RPMI8226 (cell line): ENCODE measurements at regions not wholly inside any gene's neighbourhood (a gene's known extent, or its start where the extent isn't known, plus 50 kb on each side); places are given as distances from the start of the nearest gene placed in this dataset.

Experiments
- DNase-seq: peaks from one replicate; pipeline ENCODE4 v3.0.0-alpha.2; 2015

GRCh38 chr6:120620900-120621299, 713.4 kb downstream of the TBC1D32 start:
- no peak for DNase-seq

DNA sequence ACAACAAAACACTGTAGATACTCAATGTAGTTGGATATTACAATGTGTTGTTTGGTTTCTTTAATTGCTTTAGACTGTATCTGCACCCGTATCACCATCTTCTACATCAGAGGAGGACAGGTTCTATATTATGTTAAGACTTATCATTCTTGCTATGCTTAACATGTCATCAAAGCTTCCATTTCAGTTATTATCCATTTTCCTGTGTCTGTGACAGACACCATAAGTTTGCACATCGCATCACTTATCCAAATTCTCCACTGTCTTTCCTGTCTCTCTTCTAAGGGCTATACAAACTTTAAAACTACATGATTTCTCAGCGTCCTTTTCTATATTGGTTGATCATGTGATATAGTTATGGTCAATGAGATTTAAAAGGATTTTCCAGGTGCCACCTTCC, 719.0 kb downstream of the TBC1D32 start:
- DNase-seq, result no peak

DNA sequence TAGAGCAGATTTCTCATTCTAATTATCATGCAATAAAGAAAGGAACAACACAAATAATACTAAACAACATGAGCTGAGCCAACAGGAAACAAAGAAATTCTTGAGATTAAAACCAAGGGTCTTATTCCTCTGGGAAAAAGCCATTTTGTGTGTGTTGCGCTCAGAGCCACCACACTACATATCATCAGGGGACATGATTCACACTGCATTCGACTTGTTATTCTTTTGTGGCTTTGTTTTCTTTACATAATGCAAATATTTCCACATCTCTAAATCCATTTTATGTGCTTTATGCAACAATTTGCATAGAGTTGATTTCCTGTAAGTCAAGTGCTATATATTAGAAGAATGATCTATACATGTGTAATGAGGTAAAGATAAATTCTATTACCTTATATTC, 719.6 kb downstream of the TBC1D32 start:
- DNase-seq, result no peak

DNA sequence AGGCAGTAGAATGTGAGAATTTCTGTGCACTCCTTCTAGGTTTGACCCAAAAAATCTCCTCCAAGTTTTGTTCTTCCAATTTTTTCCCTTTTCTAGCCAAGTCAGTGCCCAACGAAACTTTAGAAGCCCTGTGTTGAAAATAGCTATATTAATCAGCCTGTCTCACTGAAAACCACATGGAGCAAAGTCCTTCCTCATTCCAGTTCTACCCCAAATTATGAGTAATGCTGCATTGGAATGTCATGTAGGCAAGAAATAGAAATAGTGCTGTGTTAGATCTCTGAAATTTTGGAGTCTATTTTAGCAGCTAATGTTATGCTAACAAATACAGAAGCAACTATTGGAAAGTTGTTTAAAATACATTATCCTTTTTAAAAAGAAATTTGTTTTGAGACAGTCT, 725.5 kb downstream of the TBC1D32 start:
- no peak for DNase-seq

GRCh38 chr6:120606743-120607142, 727.5 kb downstream of the TBC1D32 start:
- no peak for DNase-seq

DNA sequence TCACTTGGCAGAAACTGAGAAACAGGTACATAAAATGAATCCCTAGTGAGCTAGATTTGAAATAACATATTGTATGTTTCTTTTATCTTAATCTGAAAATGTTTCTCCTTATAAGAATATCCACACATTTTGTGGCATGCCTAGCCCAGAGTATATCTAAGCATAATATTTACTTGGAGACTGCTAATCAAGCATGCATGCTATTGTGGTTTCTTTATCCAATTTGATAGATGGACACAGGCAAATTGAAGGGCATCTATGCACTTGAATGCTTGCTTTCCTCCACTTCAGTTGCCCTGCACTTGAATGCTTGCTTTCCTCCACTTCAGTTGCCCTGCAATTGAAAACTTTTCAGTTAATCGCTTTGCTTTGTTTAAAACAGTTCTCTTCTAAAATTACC, 729.8 kb downstream of the TBC1D32 start:
- DNase-seq, result no peak

- DNase-seq, result no peak
Measured at GRCh38 chr6:120590611-120591010, 743.7 kb downstream of the TBC1D32 start.

GRCh38 chr6:120588424-120588823, 745.9 kb downstream of the TBC1D32 start:
- DNase-seq, result no peak

- no peak for DNase-seq
Measured at GRCh38 chr6:120587381-120587780, 746.9 kb downstream of the TBC1D32 start.

DNA sequence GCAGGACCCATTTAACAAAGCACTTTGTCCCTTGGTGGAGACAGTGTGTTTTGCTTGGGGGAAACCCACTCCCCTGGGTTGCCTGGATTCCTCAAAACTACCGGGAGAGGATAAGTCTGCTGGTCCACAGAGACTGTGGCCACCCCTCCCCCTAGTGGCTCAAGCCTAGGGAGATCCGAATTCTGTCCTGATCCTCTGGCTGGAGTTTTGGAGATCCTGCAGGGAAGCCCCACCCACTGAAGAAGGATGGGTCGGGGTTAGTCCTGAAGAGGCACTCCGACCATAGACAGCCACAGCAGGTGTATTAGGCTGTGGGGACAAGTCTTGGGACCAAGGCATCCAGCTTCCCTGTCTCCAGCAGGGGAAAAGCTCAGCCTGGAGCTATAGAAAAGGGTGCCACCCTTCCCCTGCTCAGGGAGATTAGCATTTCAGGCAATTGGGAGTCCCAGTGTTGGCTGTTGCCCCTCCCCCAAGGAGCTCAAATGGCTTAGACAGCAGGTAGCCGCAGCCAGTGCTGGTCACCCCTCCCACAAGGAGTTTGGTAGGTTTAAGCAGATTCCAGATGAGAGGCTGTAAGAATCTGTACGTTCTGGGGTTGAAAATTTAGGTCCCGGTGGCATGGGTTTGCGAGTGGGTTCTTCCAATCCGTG, 750.0 kb downstream of the TBC1D32 start:
- DNase-seq, result no peak

- DNase-seq, result no peak
Measured at GRCh38 chr6:120576061-120576460, 758.2 kb downstream of the TBC1D32 start.

DNA sequence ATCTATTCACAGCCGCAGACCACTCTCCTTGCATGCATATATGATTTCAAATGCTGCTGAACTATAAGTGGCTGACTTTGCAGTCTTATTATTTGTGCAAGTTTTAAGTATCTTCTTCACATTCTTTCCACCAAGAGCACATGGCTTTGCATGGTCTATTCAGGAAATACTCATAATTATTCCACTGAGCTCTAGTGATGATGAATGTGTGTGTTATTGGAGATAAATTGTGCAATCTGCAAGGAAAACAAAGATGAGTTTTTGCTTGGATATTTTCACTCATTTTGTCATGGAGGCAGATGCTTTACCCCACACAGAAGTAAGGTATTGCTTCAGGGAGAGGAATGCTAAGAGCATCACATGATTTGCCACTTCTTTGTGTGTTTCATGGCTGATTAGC, 764.6 kb downstream of the TBC1D32 start:
- no peak for DNase-seq

DNA sequence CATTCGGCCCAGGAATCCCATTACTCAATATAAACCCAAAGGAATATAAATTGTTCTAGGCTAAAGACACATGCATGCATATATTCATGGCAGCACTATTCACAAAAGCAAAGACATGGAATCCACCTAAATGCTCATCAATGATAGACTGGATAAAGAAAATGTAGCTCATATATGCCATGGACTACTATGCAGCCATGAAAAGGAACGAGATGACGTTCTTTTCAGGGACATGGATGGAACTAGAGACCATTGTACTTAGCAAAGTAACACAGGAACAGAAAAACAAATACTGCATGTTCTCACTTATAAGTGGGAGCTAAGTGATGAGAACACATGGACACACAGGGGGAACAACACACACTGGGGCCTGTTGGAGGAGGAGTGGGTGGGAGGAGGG, 769.5 kb downstream of the TBC1D32 start:
- no peak for DNase-seq

DNA sequence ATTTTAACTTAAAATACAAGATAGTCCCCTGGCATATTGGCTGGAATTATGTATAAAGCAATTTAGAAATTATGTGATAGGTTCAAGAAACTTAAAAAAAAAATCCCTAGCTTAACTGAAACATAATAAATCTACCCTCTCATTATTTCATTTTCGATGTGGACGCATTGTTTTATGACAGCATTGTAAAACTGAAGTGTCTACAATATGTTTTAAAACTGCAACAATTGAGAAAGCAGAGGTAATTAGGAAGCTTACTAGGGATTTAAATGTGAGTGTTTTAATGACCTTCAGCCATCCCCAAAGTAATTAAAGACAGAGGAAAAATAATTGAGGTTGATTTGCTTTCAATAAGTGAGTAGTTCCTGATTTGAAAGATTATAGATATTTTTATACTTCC, 776.0 kb downstream of the TBC1D32 start:
- DNase-seq, result no peak

GRCh38 chr6:120557554-120557953, 776.7 kb downstream of the TBC1D32 start:
- DNase-seq, result no peak

GRCh38 chr6:120556491-120556890, 777.8 kb downstream of the TBC1D32 start:
- no peak for DNase-seq

DNA sequence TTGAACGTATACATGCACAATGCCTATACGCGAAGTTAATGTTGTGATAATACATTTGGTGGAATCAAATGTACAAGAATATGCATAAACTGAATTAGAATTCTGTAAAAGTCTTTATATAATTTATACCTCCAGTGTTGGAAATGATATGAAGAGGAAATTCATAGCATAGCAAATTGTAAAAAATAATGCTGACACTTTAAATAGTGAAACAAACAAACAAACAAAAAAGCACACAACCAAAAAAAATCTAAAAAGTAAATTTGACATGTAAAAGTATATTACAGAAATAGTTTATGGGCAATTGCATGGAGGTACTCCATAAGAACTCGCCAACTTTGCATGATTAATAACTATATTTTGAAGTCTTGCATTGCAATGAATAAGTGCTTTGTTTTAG, 780.9 kb downstream of the TBC1D32 start:
- no peak for DNase-seq

- DNase-seq, result no peak
Measured at GRCh38 chr6:120545353-120545752, 788.9 kb downstream of the TBC1D32 start.

GRCh38 chr6:120534954-120535353, 799.3 kb downstream of the TBC1D32 start:
- no peak for DNase-seq

- no peak for DNase-seq
Measured at GRCh38 chr6:120526576-120526975, 807.7 kb downstream of the TBC1D32 start.

DNA sequence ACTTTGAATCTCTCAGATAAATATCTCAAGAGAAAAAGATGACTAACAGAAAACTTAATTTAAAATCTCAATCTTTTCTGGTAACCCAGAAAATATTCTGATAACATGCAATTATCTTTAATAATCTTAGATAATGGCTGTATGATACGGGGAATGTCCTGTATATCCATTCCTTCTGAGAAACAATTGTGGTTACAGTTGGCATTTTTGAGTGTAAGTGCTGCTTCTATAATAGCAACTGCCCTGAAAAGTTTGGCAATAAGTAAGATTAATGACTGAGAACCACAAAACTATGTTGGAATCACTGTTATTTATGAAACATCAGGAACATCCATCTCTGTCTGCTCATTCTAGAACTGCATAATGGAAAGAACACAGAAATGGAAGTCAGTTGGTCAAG, 819.7 kb downstream of the TBC1D32 start:
- no peak for DNase-seq

DNA sequence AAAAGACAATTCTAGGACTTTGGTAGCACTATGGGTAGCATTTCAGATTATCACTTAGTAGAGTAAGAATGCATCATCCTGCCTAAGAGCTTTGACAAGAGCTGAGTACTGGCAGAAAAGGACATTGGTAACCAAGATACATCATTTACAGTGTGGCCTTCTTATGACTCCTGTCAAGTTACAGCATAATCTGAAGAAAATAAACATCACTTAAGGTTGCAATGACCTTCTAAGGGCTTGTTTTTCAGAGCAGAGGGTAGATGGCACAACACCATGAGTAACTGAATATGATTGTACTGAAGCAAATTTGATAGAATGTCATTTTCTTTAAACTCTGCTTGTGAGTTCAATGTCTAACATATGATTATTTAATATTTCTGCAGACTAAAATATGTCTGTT, 822.6 kb downstream of the TBC1D32 start:
- no peak for DNase-seq

- DNase-seq, result no peak
Measured at GRCh38 chr6:120498711-120499110, 835.6 kb downstream of the TBC1D32 start.

DNA sequence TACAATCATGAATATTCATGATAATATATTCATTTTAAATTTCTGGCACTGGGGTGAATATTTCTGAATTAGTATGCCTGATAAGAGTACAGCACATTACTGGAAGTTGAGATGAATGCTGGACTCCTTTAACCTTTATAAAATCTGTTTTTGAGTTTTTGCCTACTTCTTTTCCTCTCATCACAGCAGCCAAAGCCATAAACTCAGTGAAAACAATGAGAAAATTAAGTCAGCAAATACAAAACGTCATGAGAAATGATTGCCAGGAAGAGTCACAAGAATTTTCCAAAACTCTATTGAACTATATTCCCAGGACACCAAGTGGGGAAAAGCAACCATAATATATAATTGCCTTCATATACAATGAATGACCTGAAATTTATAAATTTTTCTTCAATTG, 837.6 kb downstream of the TBC1D32 start:
- DNase-seq, result no peak

GRCh38 chr6:120493505-120493904, 840.8 kb downstream of the TBC1D32 start:
- DNase-seq, result no peak

DNA sequence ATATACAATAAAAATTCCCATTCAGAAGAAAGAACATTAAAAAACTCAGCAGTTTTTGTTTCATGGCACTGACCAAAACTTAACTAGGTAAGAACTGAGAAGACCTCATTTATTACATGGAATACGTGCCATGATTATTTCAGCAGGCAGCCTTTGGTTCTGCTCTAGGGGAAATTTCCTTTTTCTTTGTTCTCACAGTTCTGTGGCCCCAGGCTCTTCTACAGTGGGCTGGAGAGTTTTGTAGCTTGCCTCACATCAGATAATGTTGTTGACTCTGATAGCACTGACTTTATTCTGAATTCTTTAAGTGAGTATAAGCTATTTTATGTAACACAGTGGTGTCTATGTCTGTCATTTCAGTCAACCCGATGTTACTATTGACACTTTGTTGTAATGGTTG, 844.3 kb downstream of the TBC1D32 start:
- DNase-seq, result no peak
